Stimulated activated naive B cell treated with anti-CD40 and anti-IgM and Interleukin-4, amounts not matched to agents 10 μg/mL and 1 μg/mL and 100 μg/mL, for 72 hours (primary cell): ENCODE measurements at regions not wholly inside any gene's neighbourhood (a gene's known extent, or its start where the extent isn't known, plus 50 kb on each side); places are given as distances from the start of the nearest gene placed in this dataset.
"Not testable (repeated sequence)": the region's sequence is repeated elsewhere in the genome, so short reads cannot be mapped to it uniquely, and the experiment has no call there.

Experiments
- ATAC-seq, 2 donors: fragments of 150-1000 bp; cut with Tn5 transposase; replicated peaks; 2 replicates each; pipeline ENCODE4 v1.10.0; 2021; ENCODE audit warnings: moderate library complexity in 1 of 2
- DNase-seq: peaks from one replicate; pipeline ENCODE4 v3.0.0; 2021
- H3K27ac Mint-ChIP-seq: one replicate; pipeline ENCODE4 v1.8.0; 2022; ENCODE audit warnings: mild to moderate bottlenecking, mixed read lengths
- H3K27me3 Mint-ChIP-seq, 2 donors: one replicate each; pipeline ENCODE4 v1.8.0; 2022; ENCODE audit warnings: mixed read lengths in 2 of 2
- H3K36me3 Mint-ChIP-seq, 2 donors: one replicate each; pipeline ENCODE4 v1.8.0; 2022; ENCODE audit warnings: mixed read lengths in 2 of 2, mild to moderate bottlenecking in 1 of 2
- H3K4me1 Mint-ChIP-seq, 2 donors: one replicate each; pipeline ENCODE4 v1.8.0; 2022; ENCODE audit warnings: mixed read lengths in 2 of 2, mild to moderate bottlenecking in 1 of 2
- H3K4me3 Mint-ChIP-seq, 2 donors: one replicate each; pipeline ENCODE4 v1.8.0; 2022; ENCODE audit warnings: mild to moderate bottlenecking in 2 of 2, mixed read lengths in 2 of 2, moderate library complexity in 1 of 2
- H3K9me3 Mint-ChIP-seq, 2 donors: one replicate each; pipeline ENCODE4 v1.8.0; 2022; ENCODE audit warnings: mixed read lengths in 2 of 2, mild to moderate bottlenecking in 1 of 2

GRCh38 chr3:81887448-81887847 lies 126.0 kb upstream of the GBE1 start:
- H3K27ac Mint-ChIP-seq: no peak overlapping the region
- no peak for ATAC-seq
- no peaks in the 10 kb centered on the region for H3K4me1 Mint-ChIP-seq
- DNase-seq: no peak
- no peaks in the 10 kb centered on the region for H3K27me3 Mint-ChIP-seq
- no peak overlapping the region for H3K4me3 Mint-ChIP-seq
- no peaks in the 10 kb centered on the region for H3K36me3 Mint-ChIP-seq
- peaks cover 0 to 2% of the 10 kb centered on the region in 2 donors for H3K9me3 Mint-ChIP-seq

- DNase-seq: no peak
- no peak overlapping the region for H3K4me3 Mint-ChIP-seq
- H3K27ac Mint-ChIP-seq: no peak overlapping the region
- no peaks in the 10 kb centered on the region for H3K4me1 Mint-ChIP-seq
- H3K9me3 Mint-ChIP-seq: peaks cover 0 to 2% of the 10 kb centered on the region in 2 donors
- ATAC-seq: no peak
- H3K27me3 Mint-ChIP-seq: no peaks in the 10 kb centered on the region
- H3K36me3 Mint-ChIP-seq: no peaks in the 10 kb centered on the region
These were observed 124.6 kb upstream of the GBE1 start for GRCh38 chr3:81886081-81886480.

GRCh38 chr3:81884791-81885190 lies 123.3 kb upstream of the GBE1 start:
- no peaks in the 10 kb centered on the region for H3K4me1 Mint-ChIP-seq
- peaks cover 0 to 5% of the 10 kb centered on the region in 2 donors for H3K9me3 Mint-ChIP-seq
- ATAC-seq (no peak), DNase-seq (no peak)
- no peak overlapping the region for H3K27ac Mint-ChIP-seq
- H3K4me3 Mint-ChIP-seq: no peak overlapping the region
- no peaks in the 10 kb centered on the region for H3K27me3 Mint-ChIP-seq
- H3K36me3 Mint-ChIP-seq: no peaks in the 10 kb centered on the region

- Mint-ChIP-seq H3K36me3 (no peaks in the 10 kb centered on the region), H3K4me3 (no peak overlapping the region), H3K27me3 (no peaks in the 10 kb centered on the region), H3K27ac (no peak overlapping the region), H3K4me1 (no peaks in the 10 kb centered on the region), H3K9me3 (peaks cover 0 to 3% of the 10 kb centered on the region in 2 donors)
- DNase-seq (no peak), ATAC-seq (no peak)
These were observed 115.4 kb upstream of the GBE1 start for GRCh38 chr3:81876826-81877225.

- H3K27ac Mint-ChIP-seq: no peak overlapping the region
- ATAC-seq (no peak), DNase-seq (no peak)
- no peaks in the 10 kb centered on the region for H3K27me3 Mint-ChIP-seq
- H3K4me1 Mint-ChIP-seq: no peaks in the 10 kb centered on the region
- no peaks in the 10 kb centered on the region for H3K36me3 Mint-ChIP-seq
- no peak overlapping the region for H3K4me3 Mint-ChIP-seq
- no peaks in the 10 kb centered on the region for H3K9me3 Mint-ChIP-seq
These were observed 113.3 kb upstream of the GBE1 start for GRCh38 chr3:81874738-81875137.

GRCh38 chr3:81872566-81872965 lies 111.1 kb upstream of the GBE1 start:
- no peaks in the 10 kb centered on the region for H3K9me3 Mint-ChIP-seq
- H3K4me3 Mint-ChIP-seq: no peak overlapping the region
- no peaks in the 10 kb centered on the region for H3K27me3 Mint-ChIP-seq
- H3K27ac Mint-ChIP-seq: no peak overlapping the region
- ATAC-seq (no peak), DNase-seq (no peak)
- H3K4me1 Mint-ChIP-seq: no peaks in the 10 kb centered on the region
- H3K36me3 Mint-ChIP-seq: no peaks in the 10 kb centered on the region

- Mint-ChIP-seq H3K4me1 (no peaks in the 10 kb centered on the region), H3K36me3 (no peaks in the 10 kb centered on the region), H3K27me3 (no peaks in the 10 kb centered on the region), H3K4me3 (no peak overlapping the region), H3K9me3 (no peaks in the 10 kb centered on the region), H3K27ac (no peak overlapping the region)
- ATAC-seq (no peak), DNase-seq (no peak)
These were observed 110.1 kb upstream of the GBE1 start for GRCh38 chr3:81871358-81872155.

- Mint-ChIP-seq H3K9me3 (no peaks in the 10 kb centered on the region), H3K27ac (no peak overlapping the region), H3K36me3 (no peaks in the 10 kb centered on the region), H3K27me3 (peaks cover 0 to 6% of the 10 kb centered on the region in 2 donors), H3K4me3 (no peak overlapping the region), H3K4me1 (no peaks in the 10 kb centered on the region)
- DNase-seq (no peak), ATAC-seq (no peak)
These were observed 107.9 kb upstream of the GBE1 start for GRCh38 chr3:81869382-81869781.

- no peak for DNase-seq
- ATAC-seq: no peak
- no peak overlapping the region for H3K4me3 Mint-ChIP-seq
- H3K27me3 Mint-ChIP-seq: peaks cover 0 to 6% of the 10 kb centered on the region in 2 donors
- H3K9me3 Mint-ChIP-seq: no peaks in the 10 kb centered on the region
- no peak overlapping the region for H3K27ac Mint-ChIP-seq
- H3K36me3 Mint-ChIP-seq: no peaks in the 10 kb centered on the region
- H3K4me1 Mint-ChIP-seq: no peaks in the 10 kb centered on the region
These were observed 107.2 kb upstream of the GBE1 start for GRCh38 chr3:81868597-81868996.

GRCh38 chr3:81867875-81868274 lies 106.4 kb upstream of the GBE1 start:
- Mint-ChIP-seq H3K4me3 (no peak overlapping the region), H3K36me3 (no peaks in the 10 kb centered on the region)
- ATAC-seq: no peak

GRCh38 chr3:81865164-81865563 lies 103.7 kb upstream of the GBE1 start:
- not testable (repeated sequence) for ATAC-seq, DNase-seq, H3K27ac Mint-ChIP-seq, H3K27me3 Mint-ChIP-seq, H3K4me3 Mint-ChIP-seq, H3K4me1 Mint-ChIP-seq, H3K36me3 Mint-ChIP-seq, H3K9me3 Mint-ChIP-seq

More at GRCh38 chr3:81867875-81868274, 106.4 kb upstream of the GBE1 start:
- no peak for DNase-seq
- peaks cover 0 to 6% of the 10 kb centered on the region in 2 donors for H3K27me3 Mint-ChIP-seq
- H3K9me3 Mint-ChIP-seq: no peaks in the 10 kb centered on the region
- no peaks in the 10 kb centered on the region for H3K4me1 Mint-ChIP-seq
- H3K27ac Mint-ChIP-seq: no peak overlapping the region

- ATAC-seq (no peak), DNase-seq (no peak)
- H3K36me3 Mint-ChIP-seq: no peaks in the 10 kb centered on the region
- H3K27ac Mint-ChIP-seq: no peak overlapping the region
- no peak overlapping the region for H3K4me3 Mint-ChIP-seq
- H3K9me3 Mint-ChIP-seq: no peaks in the 10 kb centered on the region
- peaks cover 0 to 6% of the 10 kb centered on the region in 2 donors for H3K27me3 Mint-ChIP-seq
- no peaks in the 10 kb centered on the region for H3K4me1 Mint-ChIP-seq
These were observed 102.8 kb upstream of the GBE1 start for GRCh38 chr3:81864272-81864671.

- Mint-ChIP-seq H3K27me3 (peaks cover 0 to 6% of the 10 kb centered on the region in 2 donors), H3K9me3 (no peaks in the 10 kb centered on the region), H3K27ac (no peak overlapping the region), H3K4me3 (no peak overlapping the region), H3K36me3 (no peaks in the 10 kb centered on the region), H3K4me1 (no peaks in the 10 kb centered on the region)
- no peak for DNase-seq
- no peak for ATAC-seq
These were observed 102.3 kb upstream of the GBE1 start for GRCh38 chr3:81863756-81864155.

- no peak for ATAC-seq
- DNase-seq: no peak
- no peaks in the 10 kb centered on the region for H3K4me1 Mint-ChIP-seq
- H3K9me3 Mint-ChIP-seq: no peaks in the 10 kb centered on the region
- no peaks in the 10 kb centered on the region for H3K36me3 Mint-ChIP-seq
- no peak overlapping the region for H3K27ac Mint-ChIP-seq
- H3K27me3 Mint-ChIP-seq: peaks cover 0 to 6% of the 10 kb centered on the region in 2 donors
- no peak overlapping the region for H3K4me3 Mint-ChIP-seq
These were observed 100.1 kb upstream of the GBE1 start for GRCh38 chr3:81861593-81861992.

- no peaks in the 10 kb centered on the region for H3K36me3 Mint-ChIP-seq
- H3K27ac Mint-ChIP-seq: no peak overlapping the region
- H3K9me3 Mint-ChIP-seq: no peaks in the 10 kb centered on the region
- ATAC-seq (no peak), DNase-seq (no peak)
- H3K4me3 Mint-ChIP-seq: no peak overlapping the region
- no peaks in the 10 kb centered on the region for H3K4me1 Mint-ChIP-seq
- H3K27me3 Mint-ChIP-seq: no peaks in the 10 kb centered on the region
These were observed 98.1 kb upstream of the GBE1 start for GRCh38 chr3:81859524-81859923.
